IMR-90 (cell line): ENCODE measurements at regions not wholly inside any gene's neighbourhood (a gene's known extent, or its start where the extent isn't known, plus 50 kb on each side); places are given as distances from the start of the nearest gene placed in this dataset.

Source experiments
- ATAC-seq: fragments of 200-7000 bp; cut with Tn5 transposase; 2 replicates; pipeline ENCODE4 v1.9.1; 2020; ENCODE audit warnings: low read depth, mild to moderate bottlenecking, moderate library complexity
- BruUV-seq: library from RNA; stranded (reverse); fragments of 400-500 nt; replicated peaks from 2 replicates; lab custom pipeline; 2021; lab: Mats Ljungman, UMichigan
- CTCF ChIA-PET: fragments of 300-600 bp; formaldehyde crosslinking; extraction: SDS; loops from one replicate; lab custom pipeline; 2021; ENCODE audit warnings: antibody characterized with exemption; lab: Yijun Ruan, JAX
- POLR2A ChIA-PET: fragments of 300-600 bp; sonication (Branson Sonifier 250); formaldehyde crosslinking; loops from one replicate; lab custom pipeline; 2022; ENCODE audit warnings: antibody characterized with exemption; ENCODE audit not compliant: unreplicated experiment; lab: Charles Lee
- DNase-seq: peaks from one replicate; pipeline ENCODE4 v3.0.0; 2013
- H2AFZ ChIP-seq: replicated peaks from 2 replicates; pipeline ENCODE3; 2013; ENCODE audit warnings: low read length, mild to moderate bottlenecking; ENCODE audit not compliant: poor library complexity
- H2AK5ac ChIP-seq: 2 replicates; pipeline ENCODE4 v1.6.1; 2013; ENCODE audit warnings: low read depth, low read length, inconsistent platforms
- H2AK9ac ChIP-seq: replicated peaks from 2 replicates; pipeline ENCODE3; 2013; ENCODE audit warnings: mild to moderate bottlenecking, low read depth, low read length, moderate library complexity; ENCODE audit not compliant: poor library complexity
- H2BK120ac ChIP-seq: 2 replicates; pipeline ENCODE4 v1.6.1; 2013; ENCODE audit warnings: low read depth, low read length, inconsistent platforms
- H2BK15ac ChIP-seq: 3 replicates; pipeline ENCODE4 v1.6.1; 2013; ENCODE audit warnings: low read depth, low read length, inconsistent platforms
- H2BK20ac ChIP-seq: 2 replicates; pipeline ENCODE4 v1.6.1; 2013; ENCODE audit warnings: low read depth, mild to moderate bottlenecking, inconsistent platforms, low read length, moderate library complexity
- H2BK5ac ChIP-seq: 2 replicates; pipeline ENCODE4 v1.6.1; 2013; ENCODE audit warnings: mild to moderate bottlenecking, low read depth, low read length, inconsistent platforms; ENCODE audit not compliant: poor library complexity, severe bottlenecking
- H3K14ac ChIP-seq: replicated peaks from 2 replicates; pipeline ENCODE4 v1.6.1; 2013; ENCODE audit warnings: low read depth, low read length, inconsistent platforms
- H3K18ac ChIP-seq: 2 replicates; pipeline ENCODE4 v1.6.1; 2013; ENCODE audit warnings: low read depth, low read length, control low read depth
- H3K23ac ChIP-seq: 2 replicates; pipeline ENCODE4 v1.6.1; 2013; ENCODE audit warnings: low read depth, low read length, inconsistent platforms
- H3K27ac ChIP-seq: 2 replicates; pipeline ENCODE4 v1.5.1; 2013; ENCODE audit warnings: mild to moderate bottlenecking, control low read depth, low read length; ENCODE audit not compliant: insufficient read depth
- H3K27me3 ChIP-seq: 2 replicates; pipeline ENCODE4 v1.6.1; 2013; ENCODE audit warnings: low read length; ENCODE audit not compliant: control insufficient read depth, insufficient read depth
- H3K36me3 ChIP-seq: 2 replicates; pipeline ENCODE4 v1.6.1; 2013; ENCODE audit warnings: low read length, mixed read lengths; ENCODE audit not compliant: control insufficient read depth, insufficient read depth
- H3K4ac ChIP-seq: 2 replicates; pipeline ENCODE4 v1.6.1; 2013; ENCODE audit warnings: low read depth, low read length, inconsistent platforms
- H3K4me1 ChIP-seq: 2 replicates; pipeline ENCODE4 v1.6.1; 2013; ENCODE audit warnings: low read length, mixed read lengths; ENCODE audit not compliant: control insufficient read depth, insufficient read depth
- H3K4me2 ChIP-seq: 2 replicates; pipeline ENCODE4 v1.6.1; 2013; ENCODE audit warnings: low read depth, mild to moderate bottlenecking, control low read depth, low read length, moderate library complexity
- H3K4me3 ChIP-seq: 2 replicates; pipeline ENCODE4 v1.5.1; 2013; ENCODE audit warnings: low read depth, mild to moderate bottlenecking, control low read depth, low read length, moderate library complexity; ENCODE audit not compliant: insufficient read depth
- H3K56ac ChIP-seq: 2 replicates; pipeline ENCODE4 v1.6.1; 2013; ENCODE audit warnings: low read length, inconsistent platforms; ENCODE audit not compliant: insufficient read depth; ENCODE audit errors: extremely low read depth
- H3K79me1 ChIP-seq, 2 experiments: 2 replicates each; pipeline ENCODE4 v1.6.1; 2013; ENCODE audit warnings: low read length in 2 of 2, inconsistent platforms in 1 of 2, low read depth in 1 of 2
- H3K9ac ChIP-seq: 2 replicates; pipeline ENCODE4 v1.6.1; 2013; ENCODE audit warnings: low read depth, low read length, control low read depth
- H3K9me1 ChIP-seq: 2 replicates; pipeline ENCODE4 v1.6.1; 2013; ENCODE audit warnings: low read length, inconsistent platforms; ENCODE audit not compliant: insufficient read depth
- H3K9me3 ChIP-seq: 2 replicates; pipeline ENCODE4 v1.6.1; 2013; ENCODE audit warnings: low read length; ENCODE audit not compliant: control insufficient read depth, insufficient read depth
- H4K20me1 ChIP-seq: 2 replicates; pipeline ENCODE4 v1.6.1; 2013; ENCODE audit warnings: low read length, inconsistent platforms; ENCODE audit not compliant: insufficient read depth
- H4K5ac ChIP-seq: 2 replicates; pipeline ENCODE4 v1.6.1; 2013; ENCODE audit warnings: mild to moderate bottlenecking, low read depth, low read length, control low read depth
- H4K8ac ChIP-seq, 2 experiments: 2 replicates each; pipeline ENCODE4 v1.6.1; 2013; ENCODE audit warnings: low read depth in 2 of 2, low read length in 2 of 2, control low read depth in 1 of 2, inconsistent platforms in 1 of 2
- H4K91ac ChIP-seq: 2 replicates; pipeline ENCODE4 v1.6.1; 2013; ENCODE audit warnings: low read depth, low read length, inconsistent platforms; ENCODE audit not compliant: insufficient read depth
- BHLHE40 ChIP-seq: fragments of 150-350 bp; IDR thresholded peaks from 2 replicates; pipeline ENCODE4 v1.6.1; 2016; ENCODE audit warnings: mild to moderate bottlenecking, low read depth, low read length
- CEBPB ChIP-seq: IDR thresholded peaks from 2 replicates; pipeline ENCODE4 v1.6.1; 2012; ENCODE audit warnings: low read depth, low read length, improper control_type of control experiment
- CHD1 ChIP-seq: IDR thresholded peaks from 2 replicates; pipeline ENCODE4 v1.6.1; 2012; ENCODE audit warnings: low read depth, low read length, improper control_type of control experiment
- MAFK ChIP-seq: IDR thresholded peaks from 2 replicates; pipeline ENCODE4 v1.6.1; 2012; ENCODE audit warnings: low read depth, low read length, improper control_type of control experiment
- MAZ ChIP-seq: IDR thresholded peaks from 2 replicates; pipeline ENCODE4 v1.6.1; 2012; ENCODE audit warnings: low read depth, mild to moderate bottlenecking, low read length, improper control_type of control experiment, moderate library complexity, borderline replicate concordance
- MXI1 ChIP-seq: IDR thresholded peaks from 2 replicates; pipeline ENCODE4 v1.6.1; 2012; ENCODE audit warnings: low read depth, mild to moderate bottlenecking, low read length, moderate library complexity, borderline replicate concordance
- NFE2L2 ChIP-seq: fragments of 150-350 bp; IDR thresholded peaks from 2 replicates; pipeline ENCODE4 v1.6.1; 2016; ENCODE audit warnings: low read depth, mild to moderate bottlenecking, low read length
- POLR2A ChIP-seq: IDR thresholded peaks from 2 replicates; pipeline ENCODE4 v1.6.1; 2012; ENCODE audit warnings: mild to moderate bottlenecking, low read depth, low read length
- RAD21 ChIP-seq: IDR thresholded peaks from 2 replicates; pipeline ENCODE4 v1.6.1; 2012; ENCODE audit warnings: low read length, improper control_type of control experiment
- RCOR1 ChIP-seq: IDR thresholded peaks from 2 replicates; pipeline ENCODE4 v1.6.1; 2012; ENCODE audit warnings: mild to moderate bottlenecking, low read length, improper control_type of control experiment; ENCODE audit not compliant: insufficient replicate concordance
- RFX5 ChIP-seq: IDR thresholded peaks from 2 replicates; pipeline ENCODE4 v1.8.0; 2012; ENCODE audit warnings: low read depth, mild to moderate bottlenecking, low read length, moderate library complexity
- SMC3 ChIP-seq: fragments of 150-350 bp; IDR thresholded peaks from 2 replicates; pipeline ENCODE4 v1.6.1; 2016; ENCODE audit warnings: low read depth, mild to moderate bottlenecking, antibody characterized with exemption, low read length, moderate library complexity
- WGBS, 2 experiments: methylation state at CpG; one replicate each; pipeline versions ENCODE4 v1.1.5 to v1.1.7; 2013; ENCODE audit warnings: missing lambda C conversion rate in 2 of 2; ENCODE audit not compliant: insufficient read length in 1 of 2; ENCODE audit errors: extremely low coverage in 2 of 2; 5-methylcytosine and 5-hydroxymethylcytosine counted together
- dilution Hi-C: fragments of 300-500 bp; cut with HindIII; formaldehyde crosslinking; loops from one replicate; pipeline ENCODE4 v1.14.3; 2018; ENCODE audit warnings: low sequenced_read_pairs; ENCODE audit not compliant: unreplicated experiment
- in situ Hi-C: fragments of 300-500 bp; cut with MboI; formaldehyde crosslinking; loops from 3 replicates; pipeline ENCODE4 v1.14.3; 2019; ENCODE audit warnings: low sequenced_read_pairs, inconsistent platforms, mixed read lengths
- intact Hi-C: fragments of 100-400 bp; cut with micrococcal nuclease; formaldehyde crosslinking; loops from 2 replicates; pipeline ENCODE4 v1.10.0; 2022
- TF ChIP-seq, protein P1 (sequence below): conservative IDR thresholded peaks from 2 replicates; pipeline ENCODE4 v1.5.1; 2012; ENCODE audit warnings: mild to moderate bottlenecking, low read depth, low read length, improper control_type of control experiment
- TF ChIP-seq, protein P2 (sequence below): fragments of 150-350 bp; IDR thresholded peaks from 2 replicates; pipeline ENCODE4 v1.6.1; 2017; ENCODE audit warnings: mild to moderate bottlenecking, antibody characterized with exemption, low read length, low read depth

DNA sequence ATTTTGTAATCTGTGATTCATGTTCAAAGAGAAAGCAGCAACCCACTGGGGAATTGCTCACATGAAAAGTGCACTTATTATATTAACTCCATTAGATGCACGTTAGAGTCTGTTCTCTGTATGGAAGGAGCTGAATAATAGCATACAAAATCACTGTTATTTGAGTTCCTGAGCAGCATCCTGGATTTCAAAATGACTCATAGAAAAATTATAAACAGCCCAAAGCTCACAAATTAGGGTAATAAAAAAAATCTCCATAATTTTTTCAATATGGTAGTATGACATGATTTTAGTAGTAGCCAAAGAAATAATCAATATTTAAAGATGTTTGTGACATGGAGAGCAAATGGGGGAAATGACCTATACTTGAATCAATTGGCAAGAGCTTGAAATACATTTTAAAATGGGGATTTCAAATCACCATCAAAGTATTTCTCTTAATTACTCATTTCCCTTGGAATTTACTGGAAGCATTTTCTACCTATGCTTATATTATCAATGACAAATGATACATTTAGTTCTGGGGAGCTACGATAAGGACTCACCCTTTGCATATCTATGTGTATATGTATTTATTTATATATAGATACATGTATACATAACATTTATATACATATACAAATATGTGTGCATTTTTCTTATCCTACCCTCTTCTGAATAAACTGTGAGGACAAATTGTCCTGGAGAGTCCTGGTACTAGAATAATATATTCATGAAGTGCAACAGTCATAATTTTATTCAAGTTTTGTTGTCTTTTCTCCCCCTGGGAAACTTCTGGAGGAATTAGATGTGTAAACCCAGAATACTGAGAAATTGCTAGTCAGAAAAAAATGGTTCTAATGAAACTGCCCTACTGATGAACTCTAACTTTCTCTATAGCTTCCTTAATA, 116.3 kb downstream of the RPL22L1 start:
- H2BK5ac ChIP-seq: peak overlapping the region; percentile 99
- H4K8ac ChIP-seq: peak overlapping the region; percentile 92 to 98
- H3K18ac ChIP-seq: peak overlapping the region; percentile 100
- DNase-seq (peak; percentile 79), ATAC-seq (peak; percentile 25)
- H2BK120ac ChIP-seq: peak overlapping the region; percentile 100
- H3K9me1 ChIP-seq: peaks cover 25% of the 10 kb centered on the region
- peak overlapping the region; percentile 91; the same call in 1 of the 3 replicates for H2BK15ac ChIP-seq
- H4K20me1 ChIP-seq: no peaks in the 10 kb centered on the region
- dilution Hi-C loops (no loop called here), in situ Hi-C loops (no loop called here), intact Hi-C loops (loop anchor here (1.0 to 10.0 kb wide), 4 partner anchors 39 to 1021 kb away; partner anchors contain the start of gene CLDN11)
- H3K9ac ChIP-seq: peak overlapping the region; percentile 37; the same call in 1 of the 2 replicates
- peak overlapping the region; percentile 100; the same call in 1 of the 2 replicates for H3K23ac ChIP-seq
- no peaks in the 10 kb centered on the region for H3K9me3 ChIP-seq
- ChIA-PET POLR2A (interaction anchor here (1.3 kb wide), 1 partner anchor 40 kb away, joined by 4 read pairs; no protein-coding TSS in a partner anchor), CTCF (interaction anchor here (0.6 to 1.7 kb wide), 6 partner anchors 12 to 340 kb away, joined by 3 to 8 read pairs (median 4); no protein-coding TSS in a partner anchor)
- peak overlapping the region; percentile 100 for H4K5ac ChIP-seq
- H3K56ac ChIP-seq: peak overlapping the region; percentile 98
- no peaks in the 10 kb centered on the region for H3K36me3 ChIP-seq
- no peak overlapping the region for H2AFZ ChIP-seq
- H3K79me1 ChIP-seq: peaks cover 0 to 8% of the 10 kb centered on the region in 2 experiments; a peak in 2 of 4 replicates
- no CpG with 5 or more reads among the region's 2 CpGs for WGBS, 2 experiments
- H3K27me3 ChIP-seq: no peaks in the 10 kb centered on the region
- H4K91ac ChIP-seq: peak overlapping the region; percentile 99
- H3K14ac ChIP-seq: peak overlapping the region; percentile 99
- no TSS peak for BruUV-seq
- H3K4me3 ChIP-seq: no peak overlapping the region
- H3K4ac ChIP-seq: peak overlapping the region; percentile 100
- H3K4me2 ChIP-seq: peak overlapping the region; percentile 28; the same call in 1 of the 2 replicates
- H3K4me1 ChIP-seq: peaks cover 28% of the 10 kb centered on the region
- H3K27ac ChIP-seq: peak overlapping the region; percentile 100; the same call in 1 of the 2 replicates
- no peak overlapping the region for H2AK9ac ChIP-seq
- peak overlapping the region; percentile 100 for H2BK20ac ChIP-seq
- no peak overlapping the region for H2AK5ac ChIP-seq
- TF ChIP-seq NFE2L2 (no peak), BHLHE40 (no peak), MAFK (no peak), POLR2A (no peak), RAD21 (no peak), SMC3 (no peak), CHD1 (no peak), CEBPB (no peak), RCOR1 (no peak), MXI1 (no peak), RFX5 (no peak), MAZ (no peak)
- TF ChIP-seq, protein P1, sequence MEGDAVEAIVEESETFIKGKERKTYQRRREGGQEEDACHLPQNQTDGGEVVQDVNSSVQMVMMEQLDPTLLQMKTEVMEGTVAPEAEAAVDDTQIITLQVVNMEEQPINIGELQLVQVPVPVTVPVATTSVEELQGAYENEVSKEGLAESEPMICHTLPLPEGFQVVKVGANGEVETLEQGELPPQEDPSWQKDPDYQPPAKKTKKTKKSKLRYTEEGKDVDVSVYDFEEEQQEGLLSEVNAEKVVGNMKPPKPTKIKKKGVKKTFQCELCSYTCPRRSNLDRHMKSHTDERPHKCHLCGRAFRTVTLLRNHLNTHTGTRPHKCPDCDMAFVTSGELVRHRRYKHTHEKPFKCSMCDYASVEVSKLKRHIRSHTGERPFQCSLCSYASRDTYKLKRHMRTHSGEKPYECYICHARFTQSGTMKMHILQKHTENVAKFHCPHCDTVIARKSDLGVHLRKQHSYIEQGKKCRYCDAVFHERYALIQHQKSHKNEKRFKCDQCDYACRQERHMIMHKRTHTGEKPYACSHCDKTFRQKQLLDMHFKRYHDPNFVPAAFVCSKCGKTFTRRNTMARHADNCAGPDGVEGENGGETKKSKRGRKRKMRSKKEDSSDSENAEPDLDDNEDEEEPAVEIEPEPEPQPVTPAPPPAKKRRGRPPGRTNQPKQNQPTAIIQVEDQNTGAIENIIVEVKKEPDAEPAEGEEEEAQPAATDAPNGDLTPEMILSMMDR: no peak
- TF ChIP-seq, protein P2, sequence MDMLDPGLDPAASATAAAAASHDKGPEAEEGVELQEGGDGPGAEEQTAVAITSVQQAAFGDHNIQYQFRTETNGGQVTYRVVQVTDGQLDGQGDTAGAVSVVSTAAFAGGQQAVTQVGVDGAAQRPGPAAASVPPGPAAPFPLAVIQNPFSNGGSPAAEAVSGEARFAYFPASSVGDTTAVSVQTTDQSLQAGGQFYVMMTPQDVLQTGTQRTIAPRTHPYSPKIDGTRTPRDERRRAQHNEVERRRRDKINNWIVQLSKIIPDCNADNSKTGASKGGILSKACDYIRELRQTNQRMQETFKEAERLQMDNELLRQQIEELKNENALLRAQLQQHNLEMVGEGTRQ: no peak
